BLaER1 treated with 17β-estradiol and CSF1 and Interleukin-3, amounts not matched to agents 10 nM and 100 nM (cell line): ENCODE measurements at regions not wholly inside any gene's neighbourhood (a gene's known extent, or its start where the extent isn't known, plus 50 kb on each side); places are given as distances from the start of the nearest gene placed in this dataset.
A peak's percentile ranks its signal among the peaks of the same experiment; 100 is the strongest.

Experiments used
- H3K27ac ChIP-seq, 11 experiments: shearing (Covaris generic); formaldehyde crosslinking; 2 replicates each; pipeline ENCODE4 v1.8.1; 2022
- H3K27me3 ChIP-seq, 11 experiments: shearing (Covaris generic); formaldehyde crosslinking; 2 replicates each; pipeline ENCODE4 v1.8.1; 2022
- H3K36me3 ChIP-seq, 11 experiments: shearing (Covaris generic); formaldehyde crosslinking; 2 replicates each; pipeline ENCODE4 v1.8.1; 2022
- H3K4me1 ChIP-seq, 10 experiments: shearing (Covaris generic); formaldehyde crosslinking; 2 replicates each; pipeline ENCODE4 v1.8.1; 2022
- H3K4me2 ChIP-seq, 11 experiments: shearing (Covaris generic); formaldehyde crosslinking; 2 replicates each; pipeline ENCODE4 v1.8.1; 2022
- H3K4me3 ChIP-seq, 10 experiments: shearing (Covaris generic); formaldehyde crosslinking; 2 replicates each; pipeline ENCODE4 v1.8.1; 2022
- H3K9ac ChIP-seq, 11 experiments: shearing (Covaris generic); formaldehyde crosslinking; 2 replicates each; pipeline ENCODE4 v1.8.1; 2022
- H3K9me3 ChIP-seq, 11 experiments: shearing (Covaris generic); formaldehyde crosslinking; replicated peaks in 1 of 11; 2 replicates each; pipeline ENCODE4 v1.8.1; 2022
- H4K20me1 ChIP-seq, 11 experiments: shearing (Covaris generic); formaldehyde crosslinking; 2 replicates each; pipeline ENCODE4 v1.8.1; 2022
- Cebpa-rat ChIP-seq, 11 experiments: shearing (Covaris generic); IDR thresholded peaks; 2 replicates each; pipeline ENCODE4 v1.8.1; 2022

DNA sequence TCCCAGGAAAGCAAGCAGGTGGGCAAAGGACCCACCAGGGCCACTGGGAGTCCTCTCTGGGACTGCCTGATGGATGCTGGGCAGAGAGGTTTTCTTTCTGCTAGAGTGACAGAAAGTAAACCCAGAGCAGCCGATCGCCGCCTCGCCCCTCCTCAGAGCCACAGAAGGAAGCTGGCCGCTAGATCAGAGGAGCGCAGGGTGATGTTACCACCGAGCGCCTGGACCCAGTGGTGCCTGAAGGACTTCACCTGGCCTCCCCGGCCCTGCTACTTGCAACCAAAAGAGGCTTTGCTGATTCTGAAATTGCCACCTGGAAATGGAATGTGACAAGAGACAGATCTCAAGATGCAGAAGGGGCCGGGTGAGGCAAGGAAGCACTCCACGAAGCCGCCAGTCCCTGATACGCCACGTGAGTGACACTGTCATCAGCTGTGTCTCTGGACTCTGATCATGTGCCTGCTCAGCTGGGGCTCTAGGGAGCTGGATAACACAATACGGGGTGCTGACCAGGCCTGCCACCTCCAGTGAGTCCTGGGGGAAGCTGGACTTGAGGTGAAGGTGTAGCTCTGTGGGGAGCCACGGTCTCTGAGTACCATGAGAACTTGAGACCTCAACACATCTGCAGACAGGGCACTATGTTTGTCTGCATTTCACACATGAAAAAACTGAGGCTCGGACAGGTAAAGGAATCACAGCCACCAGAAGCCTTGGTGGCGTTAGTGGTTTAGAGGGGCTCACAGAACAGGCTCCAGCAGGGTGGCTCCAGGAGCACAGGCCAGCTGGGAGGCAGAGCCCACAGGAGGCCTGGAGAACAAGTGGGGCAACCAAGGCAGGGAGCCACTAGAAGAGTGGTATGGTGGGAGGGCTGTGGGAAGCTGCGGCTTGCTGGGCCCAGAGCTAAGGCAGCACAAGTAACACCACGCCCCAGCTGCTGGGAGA is 137.9 kb upstream of the PRR20G start:
- H4K20me1 ChIP-seq = peaks cover 0 to 29% (median 4%) of the 10 kb centered on the region in 11 experiments; a peak in 6 of 22 replicates
- peaks cover 2 to 26% (median 12%) of the 10 kb centered on the region in 11 experiments; a peak in 20 of 22 replicates for H3K27me3 ChIP-seq
- H3K9me3 ChIP-seq = no peaks in the 10 kb centered on the region
- H3K27ac ChIP-seq = no peak overlapping the region
- no peak overlapping the region for H3K9ac ChIP-seq
- no peak overlapping the region for H3K4me3 ChIP-seq
- peaks cover 0 to 22% (median 14%) of the 10 kb centered on the region in 10 experiments; a peak in 14 of 20 replicates for H3K4me1 ChIP-seq
- TF ChIP-seq Cebpa-rat (IDR thresholded peaks at IDR 0.05) = no peak
- no peak overlapping the region for H3K4me2 ChIP-seq
- H3K36me3 ChIP-seq = no peaks in the 10 kb centered on the region

DNA sequence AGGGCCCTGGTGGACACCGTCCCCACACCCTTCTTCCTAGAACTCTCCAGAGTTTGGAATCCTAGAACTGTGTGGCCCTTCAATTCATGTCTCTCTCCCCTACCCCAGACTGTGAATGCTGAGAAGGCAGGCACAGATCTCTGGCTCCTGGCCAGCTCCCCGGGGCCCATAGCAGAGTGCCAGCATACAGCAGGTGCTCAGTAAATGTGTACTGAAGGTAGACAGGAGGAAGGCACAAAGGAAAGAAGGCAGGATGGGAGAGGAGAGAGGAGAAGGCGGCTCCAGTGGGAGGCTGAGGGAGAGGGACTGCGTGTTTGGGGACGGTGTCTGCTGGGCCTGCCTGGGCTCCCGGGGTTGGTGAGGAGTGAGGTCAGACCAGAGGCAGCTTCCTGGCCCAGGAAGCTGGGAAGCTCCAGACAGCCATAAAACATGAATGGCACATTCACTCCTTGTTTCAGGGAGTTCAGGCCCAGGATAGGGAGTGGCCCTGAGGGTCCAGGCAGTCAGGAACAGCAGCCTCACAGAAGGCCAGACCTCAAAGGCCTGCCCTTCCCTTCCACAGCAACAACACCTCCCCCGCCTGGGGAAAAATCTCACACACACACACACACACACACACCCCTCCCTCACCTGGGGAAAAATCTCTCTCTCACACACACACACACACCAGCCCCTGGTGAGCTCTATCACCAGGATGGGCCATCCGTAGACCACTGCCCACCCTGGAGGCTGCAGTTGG is 137.1 kb upstream of the PRR20G start:
- Histone ChIP-seq H4K20me1 (peaks cover 0 to 37% (median 4%) of the 10 kb centered on the region in 11 experiments; a peak in 8 of 22 replicates), H3K36me3 (no peaks in the 10 kb centered on the region), H3K9me3 (no peaks in the 10 kb centered on the region), H3K4me3 (no peak overlapping the region), H3K27me3 (peaks cover 10 to 34% (median 21%) of the 10 kb centered on the region in 11 experiments), H3K4me2 (no peak overlapping the region), H3K27ac (no peak overlapping the region), H3K4me1 (peaks cover 0 to 23% (median 14%) of the 10 kb centered on the region in 10 experiments; a peak in 14 of 20 replicates), H3K9ac (no peak overlapping the region)
- TF ChIP-seq Cebpa-rat (IDR thresholded peaks at IDR 0.05) = no peak

DNA sequence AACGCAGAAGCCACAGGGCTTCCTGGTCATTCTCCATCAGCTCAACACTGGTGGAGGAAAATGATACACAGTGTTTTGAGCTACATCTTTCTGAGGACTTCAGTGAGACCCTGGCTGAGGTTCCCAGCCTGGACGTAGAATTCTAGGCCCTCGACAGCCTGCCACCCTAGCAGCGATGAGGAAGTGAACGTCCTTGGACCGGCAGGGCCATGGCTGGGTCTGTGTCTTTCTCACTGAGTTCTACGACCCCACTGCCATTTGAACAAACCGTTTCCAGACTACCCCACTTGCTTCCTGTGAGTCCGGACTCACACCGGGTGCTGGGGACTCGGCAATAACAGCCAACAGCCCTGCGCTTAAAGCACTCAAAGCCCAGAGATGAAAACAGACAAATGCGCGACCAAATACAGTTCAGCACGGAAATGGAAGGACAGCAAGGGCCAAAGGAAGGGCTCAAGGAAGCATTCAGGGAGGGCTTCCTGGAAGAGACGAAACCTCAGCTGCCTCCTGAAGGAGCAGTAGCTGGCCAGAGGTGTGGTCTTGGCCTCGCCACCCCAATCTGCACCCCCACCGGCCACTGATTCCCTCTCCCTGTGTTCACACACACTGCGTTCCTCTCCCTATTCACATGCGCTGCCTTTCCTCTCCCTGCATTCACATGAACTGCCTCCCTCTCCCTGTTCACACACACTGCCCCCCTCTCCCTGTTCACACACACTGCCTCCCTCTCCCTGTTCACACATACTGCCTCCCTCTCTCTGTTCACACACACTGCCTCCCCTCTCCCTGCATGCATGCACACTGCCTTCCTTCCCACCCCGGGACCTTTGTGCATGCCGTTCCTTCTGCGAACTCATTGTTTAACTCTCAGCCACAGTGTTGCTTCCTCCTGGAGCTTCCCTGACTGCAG is 136.3 kb upstream of the PRR20G start:
- Histone ChIP-seq H3K27ac (no peak overlapping the region), H3K4me3 (no peak overlapping the region), H4K20me1 (peaks cover 0 to 41% (median 4%) of the 10 kb centered on the region in 11 experiments; a peak in 8 of 22 replicates), H3K36me3 (no peaks in the 10 kb centered on the region), H3K9ac (no peak overlapping the region), H3K4me1 (peaks cover 0 to 23% (median 14%) of the 10 kb centered on the region in 10 experiments; a peak in 14 of 20 replicates), H3K4me2 (no peak overlapping the region), H3K27me3 (peaks cover 18 to 42% (median 29%) of the 10 kb centered on the region in 11 experiments), H3K9me3 (no peaks in the 10 kb centered on the region)
- no peak for TF ChIP-seq Cebpa-rat (IDR thresholded peaks at IDR 0.05)

DNA sequence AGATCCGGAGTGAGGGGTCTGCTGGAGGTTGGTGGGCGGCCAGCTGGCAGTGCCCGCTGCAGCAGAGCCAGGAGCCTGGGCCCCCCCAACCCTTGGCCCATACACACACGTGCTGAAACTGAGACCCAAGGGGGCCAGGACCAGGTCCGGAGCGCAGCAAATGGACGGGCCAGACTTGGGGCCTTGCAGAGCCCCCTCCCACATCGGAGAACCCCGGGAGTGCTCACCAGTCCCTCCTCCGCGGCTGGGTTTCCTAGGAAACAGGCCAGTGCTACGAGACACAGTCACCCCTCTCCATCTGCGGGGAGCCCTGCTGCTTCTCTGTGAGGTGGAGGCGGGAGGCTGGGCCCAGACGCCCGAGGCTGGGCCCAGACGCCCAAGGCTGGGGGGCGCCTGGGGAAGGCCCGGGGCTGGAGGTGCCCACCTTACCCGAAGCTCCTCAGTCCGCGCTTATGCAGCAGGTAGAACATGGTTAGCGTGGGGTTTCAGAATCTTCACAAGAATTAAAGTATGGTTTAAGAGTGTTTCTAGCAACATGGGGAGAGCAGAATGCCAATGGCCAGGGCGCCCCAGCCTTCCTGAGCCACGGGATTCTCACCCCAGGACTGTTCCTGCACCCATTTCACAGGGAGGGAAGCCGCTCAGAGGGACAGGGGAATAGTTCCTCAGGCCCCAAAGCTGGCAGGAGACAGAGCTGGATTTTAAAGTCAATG is 135.0 kb upstream of the PRR20G start:
- no peak overlapping the region for H3K9ac ChIP-seq

DNA sequence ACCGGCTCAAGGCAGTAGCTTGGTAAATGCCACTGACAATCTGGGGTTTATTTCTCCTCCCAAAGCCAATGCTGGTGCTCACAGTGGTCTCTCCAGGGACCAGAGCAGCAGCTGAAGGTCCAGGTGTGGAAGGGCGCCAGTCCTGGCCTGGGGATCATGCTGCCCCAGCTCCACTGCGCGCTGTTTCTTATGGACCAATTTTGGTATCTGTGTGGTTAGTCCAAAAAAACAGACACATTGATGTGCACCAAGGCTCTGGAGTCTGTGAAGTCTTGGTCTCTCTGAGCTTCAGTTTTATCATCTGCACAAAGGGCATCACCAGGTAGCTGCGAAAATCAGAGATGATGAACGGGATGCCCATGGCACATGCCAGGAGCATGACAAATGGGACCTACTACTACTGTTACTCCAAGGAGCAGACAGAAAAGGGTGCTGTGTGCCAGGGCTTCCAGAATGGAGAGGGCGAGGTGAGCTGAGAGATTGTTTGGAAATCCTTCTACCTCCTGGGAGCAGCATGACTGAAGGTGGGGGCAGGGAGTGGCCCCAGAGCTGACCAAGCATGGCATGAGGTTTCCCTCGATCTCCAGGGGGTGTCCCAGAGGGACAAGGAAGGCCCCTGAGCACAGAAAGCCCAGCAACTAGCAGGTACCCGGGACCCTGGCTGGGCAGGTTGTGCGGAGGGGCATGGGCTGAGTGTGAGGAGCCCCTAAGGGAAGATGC is 134.3 kb upstream of the PRR20G start:
- Histone ChIP-seq H3K9ac (no peak overlapping the region), H3K4me1 (peaks cover 0 to 23% (median 14%) of the 10 kb centered on the region in 10 experiments; a peak in 14 of 20 replicates), H3K4me2 (peak overlapping the region in 8 of 11 experiments; percentile 35 to 77 (median 62); a peak in 16 of 22 replicates), H4K20me1 (peaks cover 0 to 41% (median 4%) of the 10 kb centered on the region in 11 experiments; a peak in 8 of 22 replicates), H3K9me3 (no peaks in the 10 kb centered on the region), H3K27ac (no peak overlapping the region), H3K4me3 (no peak overlapping the region), H3K27me3 (peaks cover 39 to 62% (median 49%) of the 10 kb centered on the region in 11 experiments), H3K36me3 (no peaks in the 10 kb centered on the region)
- TF ChIP-seq Cebpa-rat (IDR thresholded peaks at IDR 0.05) = no peak

More for the DNA sequence above, 135.0 kb upstream of the PRR20G start:
- no peak for TF ChIP-seq Cebpa-rat (IDR thresholded peaks at IDR 0.05)
- H3K27ac ChIP-seq = no peak overlapping the region
- peak overlapping the region in 8 of 11 experiments; percentile 35 to 77 (median 62); a peak in 15 of 22 replicates for H3K4me2 ChIP-seq
- no peaks in the 10 kb centered on the region for H3K36me3 ChIP-seq
- no peak overlapping the region for H3K4me3 ChIP-seq
- peaks cover 31 to 55% (median 42%) of the 10 kb centered on the region in 11 experiments for H3K27me3 ChIP-seq
- H3K4me1 ChIP-seq = peaks cover 0 to 23% (median 14%) of the 10 kb centered on the region in 10 experiments; a peak in 14 of 20 replicates
- no peaks in the 10 kb centered on the region for H3K9me3 ChIP-seq
- H4K20me1 ChIP-seq = peaks cover 0 to 41% (median 4%) of the 10 kb centered on the region in 11 experiments; a peak in 8 of 22 replicates

DNA sequence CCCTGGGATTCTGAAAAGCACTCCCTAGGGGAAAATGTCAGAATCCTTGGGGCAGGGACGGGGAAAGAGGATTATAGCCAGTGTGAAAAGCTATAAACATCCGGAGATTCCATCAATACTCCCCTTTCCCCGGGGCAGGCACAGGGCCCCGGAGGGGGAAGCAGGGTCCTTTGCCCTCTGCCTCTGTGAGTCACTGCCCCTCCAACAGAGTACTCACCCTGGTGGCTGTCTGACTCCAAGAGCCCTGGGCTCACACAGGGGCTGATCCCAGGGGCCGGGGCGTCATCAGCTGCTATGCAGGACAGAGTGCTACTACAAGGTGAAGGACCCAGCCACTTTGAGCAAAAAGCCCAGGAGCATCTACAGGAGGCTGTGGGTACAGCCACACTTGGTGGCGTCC is 133.0 kb upstream of the PRR20G start:
- Histone ChIP-seq H3K9ac (no peak overlapping the region), H3K27me3 (peaks cover 48 to 72% (median 60%) of the 10 kb centered on the region in 11 experiments), H4K20me1 (peaks cover 0 to 35% (median 4%) of the 10 kb centered on the region in 11 experiments; a peak in 8 of 22 replicates), H3K4me1 (peaks cover 0 to 23% (median 14%) of the 10 kb centered on the region in 10 experiments; a peak in 14 of 20 replicates), H3K9me3 (no peaks in the 10 kb centered on the region), H3K36me3 (no peaks in the 10 kb centered on the region), H3K4me2 (peak overlapping the region in 2 of 11 experiments; percentile 61 to 63; a peak in 2 of 22 replicates), H3K27ac (no peak overlapping the region), H3K4me3 (no peak overlapping the region)
- no peak for TF ChIP-seq Cebpa-rat (IDR thresholded peaks at IDR 0.05)
